NB4 (cell line): ENCODE measurements at regions not wholly inside any gene's neighbourhood (a gene's known extent, or its start where the extent isn't known, plus 50 kb on each side); places are given as distances from the start of the nearest gene placed in this dataset.

ENCODE experiments used
- MYC ChIP-seq: IDR thresholded peaks from 2 replicates; pipeline ENCODE4 v1.6.1; 2011; ENCODE audit warnings: low read depth, low read length
- POLR2A ChIP-seq: IDR thresholded peaks from 2 replicates; pipeline ENCODE4 v1.6.1; 2011; ENCODE audit warnings: mild to moderate bottlenecking; ENCODE audit not compliant: insufficient read length; ENCODE audit errors: extremely low read depth
- TF ChIP-seq, protein P1 (sequence below): IDR thresholded peaks from one replicate; pipeline ENCODE4 v1.5.1; 2012; ENCODE audit warnings: low read depth, low read length
- TF ChIP-seq, protein P2 (sequence below): IDR thresholded peaks from 2 replicates; pipeline ENCODE4 v1.6.1; 2011; ENCODE audit warnings: low read depth, low read length

DNA sequence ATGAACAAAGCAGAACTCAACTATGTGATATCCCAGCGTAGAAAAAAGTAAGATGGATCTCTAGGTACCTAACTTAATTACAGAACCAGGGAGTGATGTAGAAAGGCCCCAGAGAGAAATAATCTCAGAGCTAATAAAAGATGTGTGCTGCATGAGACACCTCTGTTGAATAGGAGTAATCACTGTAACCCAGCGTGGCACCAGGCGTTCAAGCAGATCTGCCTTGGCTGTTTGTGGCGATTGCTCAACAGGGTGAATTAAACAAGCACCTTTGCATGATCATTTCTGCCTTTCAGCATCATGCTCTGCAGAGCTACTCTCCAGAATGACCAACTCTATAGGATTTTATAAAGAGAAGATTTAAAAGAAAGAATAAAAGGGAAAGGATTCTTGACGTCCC lies 81.7 kb upstream of the KCNIP4 start:
- TF ChIP-seq POLR2A: no peak
- TF ChIP-seq, protein P1, sequence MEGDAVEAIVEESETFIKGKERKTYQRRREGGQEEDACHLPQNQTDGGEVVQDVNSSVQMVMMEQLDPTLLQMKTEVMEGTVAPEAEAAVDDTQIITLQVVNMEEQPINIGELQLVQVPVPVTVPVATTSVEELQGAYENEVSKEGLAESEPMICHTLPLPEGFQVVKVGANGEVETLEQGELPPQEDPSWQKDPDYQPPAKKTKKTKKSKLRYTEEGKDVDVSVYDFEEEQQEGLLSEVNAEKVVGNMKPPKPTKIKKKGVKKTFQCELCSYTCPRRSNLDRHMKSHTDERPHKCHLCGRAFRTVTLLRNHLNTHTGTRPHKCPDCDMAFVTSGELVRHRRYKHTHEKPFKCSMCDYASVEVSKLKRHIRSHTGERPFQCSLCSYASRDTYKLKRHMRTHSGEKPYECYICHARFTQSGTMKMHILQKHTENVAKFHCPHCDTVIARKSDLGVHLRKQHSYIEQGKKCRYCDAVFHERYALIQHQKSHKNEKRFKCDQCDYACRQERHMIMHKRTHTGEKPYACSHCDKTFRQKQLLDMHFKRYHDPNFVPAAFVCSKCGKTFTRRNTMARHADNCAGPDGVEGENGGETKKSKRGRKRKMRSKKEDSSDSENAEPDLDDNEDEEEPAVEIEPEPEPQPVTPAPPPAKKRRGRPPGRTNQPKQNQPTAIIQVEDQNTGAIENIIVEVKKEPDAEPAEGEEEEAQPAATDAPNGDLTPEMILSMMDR: no peak
- TF ChIP-seq, protein P2, sequence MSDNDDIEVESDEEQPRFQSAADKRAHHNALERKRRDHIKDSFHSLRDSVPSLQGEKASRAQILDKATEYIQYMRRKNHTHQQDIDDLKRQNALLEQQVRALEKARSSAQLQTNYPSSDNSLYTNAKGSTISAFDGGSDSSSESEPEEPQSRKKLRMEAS: no peak
- no peak for TF ChIP-seq MYC
